ENCODE measurements at regions not wholly inside any gene's neighbourhood (a gene's known extent, or its start where the extent isn't known, plus 50 kb on each side); places are given as distances from the start of the nearest gene placed in this dataset.

GRCh38 chr13:89628567-89628966 lies 1718.9 kb upstream of the MIR17HG start:
- TF ChIP-seq POLR2A (IDR thresholded peaks at IDR 0.05; ENCODE audit: low read length) (no peak), GATA1 (IDR thresholded peaks at IDR 0.05; ENCODE audit: low read depth, low read length) (no peak)

Data from erythroblast (primary cell).